NCI-H2107 treated with DMSO at 0.1 percent for 48 hours (cell line): ENCODE measurements at regions not wholly inside any gene's neighbourhood (a gene's known extent, or its start where the extent isn't known, plus 50 kb on each side); places are given as distances from the start of the nearest gene placed in this dataset.

Experiments
- DNase-seq: peaks from one replicate; lab custom pipeline; 2025; ENCODE audit not compliant: unreplicated experiment; lab: John Stamatoyannopoulos, UW

DNA sequence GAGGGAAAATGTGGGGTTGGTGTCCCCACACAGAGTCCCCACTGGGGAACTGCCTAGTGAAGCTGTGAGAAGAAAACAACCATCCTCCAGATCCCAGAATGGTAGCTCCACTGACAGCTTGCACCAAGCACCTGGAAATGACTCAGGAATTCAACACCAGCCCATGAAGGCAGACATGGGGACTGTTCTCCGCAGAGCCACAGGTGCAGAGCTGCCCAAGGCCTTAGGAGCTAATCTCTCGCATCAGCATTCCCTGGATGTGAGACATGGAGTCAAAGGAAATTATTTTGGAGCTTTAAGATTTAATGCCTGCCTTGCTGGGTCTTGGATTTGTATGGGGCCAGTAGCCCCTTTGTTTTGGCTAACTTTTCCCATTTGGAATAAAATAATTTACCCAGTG is 367.9 kb downstream of the FAM133A start:
- no peak for DNase-seq

DNA sequence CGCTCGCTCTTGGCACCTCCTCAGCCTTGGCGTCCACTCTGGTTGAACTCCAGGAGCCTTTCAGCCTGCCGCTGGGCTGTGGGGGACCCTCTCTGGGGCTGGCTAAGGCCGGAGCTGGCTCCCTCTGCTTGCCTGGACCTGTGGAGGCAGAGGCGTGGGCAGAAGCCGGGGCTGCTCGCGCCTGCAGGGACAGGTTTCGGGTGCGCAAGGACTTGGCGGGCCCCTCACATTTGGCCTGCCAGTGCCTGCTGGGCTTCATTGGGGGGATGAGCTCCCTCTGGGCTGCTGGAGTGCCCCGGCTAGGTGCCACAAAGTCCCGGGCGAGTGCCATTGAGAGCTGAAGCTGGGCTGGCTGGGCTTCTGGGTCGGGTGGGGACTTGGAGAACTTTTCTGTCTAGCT is 371.7 kb downstream of the FAM133A start:
- no peak for DNase-seq

DNA sequence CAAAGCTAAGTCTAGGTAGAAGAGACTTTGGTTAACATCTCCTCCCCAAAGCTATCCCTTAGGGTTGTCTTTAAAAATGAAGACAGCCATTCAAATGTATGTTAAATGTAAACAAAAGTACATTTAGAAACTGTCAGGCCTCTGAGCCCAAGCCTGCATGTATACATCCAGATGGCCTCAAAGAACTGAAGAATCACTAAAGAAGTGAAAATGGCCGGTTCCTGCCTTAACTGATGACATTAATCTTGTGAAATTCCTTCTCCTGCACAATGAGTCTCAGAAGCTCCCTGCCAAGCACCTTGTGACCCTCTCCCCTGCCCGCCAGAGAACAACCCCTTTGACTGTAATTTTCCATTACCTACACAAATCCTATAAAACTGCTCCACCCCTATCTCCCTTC is 377.9 kb downstream of the FAM133A start:
- no peak for DNase-seq

DNA sequence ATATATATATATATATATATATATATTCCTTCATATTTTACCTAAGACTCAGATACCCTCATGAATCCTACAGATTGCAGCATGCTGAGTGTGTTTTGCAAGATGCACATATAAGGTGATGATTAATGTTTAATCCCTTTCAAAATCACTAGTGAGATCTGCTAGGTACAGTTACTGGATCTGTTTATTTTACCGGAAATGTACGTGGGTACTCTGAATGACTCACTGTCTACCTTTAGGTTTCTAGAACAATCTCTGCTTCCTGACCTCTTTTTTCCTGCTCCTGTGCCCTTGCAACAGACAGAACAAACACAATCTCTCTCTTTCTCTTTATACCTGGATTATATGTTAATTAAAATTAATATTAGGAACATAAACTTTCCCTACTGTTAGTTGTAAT is 379.6 kb downstream of the FAM133A start:
- DNase-seq: no peak

DNA sequence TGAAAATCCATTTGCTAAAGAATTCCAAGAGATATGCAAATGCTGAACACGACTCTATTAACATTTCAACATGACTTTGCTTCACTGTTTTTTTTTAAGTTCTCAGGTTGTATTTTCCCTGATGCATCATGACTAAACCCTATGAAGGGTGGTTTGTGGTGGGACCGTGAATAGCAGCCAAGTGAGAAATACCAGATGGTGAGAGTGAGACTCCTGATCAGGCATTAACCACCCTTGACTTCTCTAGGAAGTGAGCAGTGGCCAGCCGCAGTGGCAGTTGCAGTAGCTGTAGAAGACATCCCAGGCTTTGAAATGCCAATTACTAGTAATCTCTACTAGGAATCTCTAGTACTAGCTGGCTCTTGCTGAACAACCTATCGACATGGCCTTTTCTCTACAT is 383.4 kb downstream of the FAM133A start:
- DNase-seq: no peak

DNA sequence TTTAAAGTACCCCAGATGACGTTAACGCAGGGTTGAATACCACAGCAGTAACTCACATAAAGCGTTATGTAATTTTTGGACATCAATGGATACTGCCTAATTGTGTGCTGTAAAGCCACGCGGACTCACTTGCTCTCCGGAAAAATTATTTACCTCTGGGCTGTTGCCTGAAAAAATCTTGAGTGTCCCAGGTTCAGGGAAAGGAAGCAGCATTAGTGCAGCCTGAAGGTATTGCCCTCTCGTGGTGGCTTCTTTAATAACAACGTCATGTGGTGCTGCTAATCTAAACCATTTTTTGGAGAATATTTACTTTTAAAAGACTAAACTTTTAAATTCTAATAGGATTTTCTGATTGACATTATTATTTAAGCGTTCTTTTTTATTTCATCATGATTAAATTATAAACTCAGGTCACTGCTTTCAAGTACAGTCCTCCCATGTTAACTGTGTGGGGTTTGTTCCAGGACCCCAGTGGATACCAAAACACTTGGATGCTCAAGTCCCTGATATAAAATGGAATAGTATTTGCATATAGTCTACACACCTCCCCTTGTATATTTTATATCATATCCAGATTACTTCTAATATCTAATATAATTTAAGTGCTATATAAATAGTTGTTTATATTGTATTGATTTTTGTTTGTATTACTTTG is 384.8 kb downstream of the FAM133A start:
- peak; percentile 2 for DNase-seq

DNA sequence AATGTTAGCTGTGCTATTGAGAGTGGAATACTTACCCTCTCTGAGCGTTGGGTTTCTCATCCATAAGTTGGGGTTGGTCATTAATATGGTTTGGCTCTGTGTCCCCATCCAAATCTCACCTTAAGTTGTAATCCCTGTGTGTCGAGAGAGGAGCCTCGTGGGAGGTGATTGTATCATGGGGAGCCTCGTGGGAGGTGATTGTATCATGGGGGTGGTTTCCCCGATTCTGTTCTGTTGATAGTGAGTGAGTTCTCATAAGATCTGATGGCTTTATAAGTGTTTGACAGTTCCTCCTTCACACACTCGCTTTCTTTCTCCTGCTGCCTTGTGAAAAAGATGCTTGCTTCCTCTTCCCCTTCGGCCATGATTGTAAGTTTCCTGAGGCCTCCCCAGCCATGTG is 391.1 kb downstream of the FAM133A start:
- no peak for DNase-seq

DNA sequence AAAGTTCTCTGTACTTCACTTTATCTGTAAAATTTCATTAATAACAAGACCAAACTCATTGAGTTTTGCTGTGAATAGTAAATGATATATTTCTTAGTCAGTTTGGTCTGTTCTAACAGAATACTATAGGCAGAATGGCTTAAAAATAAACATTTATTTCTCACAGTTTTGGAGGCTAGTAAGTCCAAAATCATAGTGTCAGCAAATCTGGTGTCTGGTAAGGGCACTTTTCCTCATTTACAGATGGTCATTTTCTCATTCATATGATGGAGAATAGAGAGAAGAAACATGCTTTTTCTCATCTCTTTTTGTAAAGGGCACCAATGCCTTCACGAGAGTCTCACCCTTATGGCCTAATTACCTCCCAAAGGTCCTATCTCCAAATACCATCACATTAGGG is 415.1 kb downstream of the FAM133A start:
- DNase-seq: no peak

DNA sequence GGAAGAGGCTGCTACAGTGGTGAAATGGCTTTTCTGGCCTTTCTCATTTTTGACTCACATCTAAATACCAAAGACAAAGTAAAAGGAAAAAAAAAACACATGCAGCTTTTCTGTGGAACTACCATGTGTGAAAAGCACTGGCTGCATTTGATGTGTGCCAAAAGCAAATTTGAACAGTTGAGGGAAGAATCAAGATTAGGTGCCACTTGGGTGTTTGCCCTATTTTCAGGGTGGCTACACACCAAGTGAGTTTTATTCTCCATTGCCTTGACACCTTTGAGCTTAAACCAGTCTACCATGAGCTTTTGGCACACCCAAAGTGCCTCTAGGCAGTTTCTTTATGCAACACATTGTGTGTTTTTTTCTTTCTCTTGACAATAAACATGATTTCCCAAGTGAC is 423.9 kb downstream of the FAM133A start:
- DNase-seq: no peak

DNA sequence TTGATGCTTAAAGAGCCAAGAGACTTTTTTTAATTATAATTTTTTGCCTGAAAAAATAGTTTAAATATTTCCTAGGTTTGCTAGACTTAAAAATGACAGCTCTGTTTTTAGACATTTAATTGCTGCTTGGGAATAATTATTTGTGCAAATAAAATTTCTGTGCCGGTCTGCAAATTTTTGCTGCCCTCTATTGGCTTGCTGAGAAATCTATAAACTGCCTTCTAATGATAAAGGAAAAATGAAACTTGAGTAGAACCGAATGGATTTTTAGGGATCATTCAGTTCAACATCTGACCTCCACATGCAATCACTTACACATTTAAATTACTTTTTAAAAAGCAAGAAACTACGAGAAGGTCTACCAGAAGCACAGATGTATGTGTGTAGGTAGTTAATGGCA is 434.0 kb downstream of the FAM133A start:
- DNase-seq: no peak

DNA sequence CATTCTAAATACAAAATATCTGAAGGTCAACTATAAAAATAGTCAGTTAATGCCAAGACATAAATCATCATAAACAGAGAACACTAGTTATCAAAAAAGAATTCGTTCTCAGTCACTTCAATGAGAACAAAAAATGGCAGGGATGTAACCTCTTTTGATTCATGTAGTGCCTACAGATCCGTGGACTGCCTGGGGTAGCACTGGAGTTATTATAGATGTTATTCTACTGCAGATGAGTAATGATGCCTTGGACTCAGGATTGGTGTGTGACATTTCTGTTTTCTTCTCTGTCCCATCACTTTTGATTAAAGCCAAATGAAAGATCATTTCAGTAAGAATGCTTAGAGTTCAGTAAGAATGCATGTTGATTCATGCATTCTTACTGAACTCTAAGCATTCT is 440.4 kb downstream of the FAM133A start:
- DNase-seq: no peak

DNA sequence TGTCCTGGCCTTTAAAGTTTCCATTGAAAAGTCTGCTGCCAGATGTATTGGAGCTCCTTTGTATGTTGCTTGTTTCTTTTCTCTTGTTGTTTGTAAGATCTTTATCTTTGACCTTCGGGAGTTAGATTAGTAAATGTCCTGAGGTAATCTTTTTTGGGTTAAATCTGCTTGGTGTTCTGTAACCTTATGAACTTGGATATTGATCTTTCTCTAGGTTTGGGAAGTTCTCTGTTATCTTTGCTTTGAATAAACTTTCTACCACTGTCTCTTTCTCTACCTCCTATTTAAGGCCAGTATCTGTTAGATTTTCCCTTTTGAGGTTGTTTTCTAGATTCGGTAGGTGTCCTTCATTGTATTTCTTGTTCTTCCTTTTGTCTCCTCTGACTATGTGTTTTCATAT is 447.8 kb downstream of the FAM133A start:
- no peak for DNase-seq

DNA sequence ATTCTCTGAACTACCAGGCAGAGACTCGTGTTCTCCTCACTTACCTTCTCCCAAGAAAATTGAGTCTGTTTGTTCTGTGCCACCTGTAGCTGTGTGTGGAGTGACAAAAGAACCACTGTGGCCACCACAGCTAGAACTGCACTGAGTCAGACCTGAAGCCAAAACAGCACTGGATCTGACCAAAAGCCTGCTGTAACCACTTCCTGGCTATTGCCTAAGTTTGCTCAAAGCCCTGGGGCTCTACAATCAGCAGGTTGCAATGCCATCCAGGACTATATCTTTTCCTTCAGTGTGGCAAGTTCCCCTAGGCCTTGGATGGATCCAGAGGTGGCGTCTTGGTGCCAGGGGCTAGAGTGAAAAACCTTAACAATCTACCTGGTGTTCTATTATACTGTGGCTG is 449.1 kb downstream of the FAM133A start:
- no peak for DNase-seq

DNA sequence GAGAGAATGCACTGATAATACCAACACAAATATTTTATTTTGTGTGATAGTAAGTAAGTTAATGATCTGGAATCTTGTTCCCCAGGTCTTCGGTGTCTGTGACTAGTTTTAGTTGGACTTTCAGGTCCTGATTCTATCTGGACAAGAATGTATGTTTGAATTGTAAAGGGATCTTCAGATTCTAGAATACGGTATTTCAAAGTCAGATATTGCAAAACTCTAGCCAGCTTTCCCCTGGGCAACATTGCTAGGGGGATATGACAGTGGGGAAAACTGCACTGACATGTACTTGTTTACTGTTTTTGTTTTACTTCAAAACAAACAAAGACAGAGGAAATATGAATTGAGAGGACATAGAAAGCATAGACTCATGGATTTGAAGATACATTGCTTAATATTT is 489.0 kb downstream of the FAM133A start:
- DNase-seq: no peak

DNA sequence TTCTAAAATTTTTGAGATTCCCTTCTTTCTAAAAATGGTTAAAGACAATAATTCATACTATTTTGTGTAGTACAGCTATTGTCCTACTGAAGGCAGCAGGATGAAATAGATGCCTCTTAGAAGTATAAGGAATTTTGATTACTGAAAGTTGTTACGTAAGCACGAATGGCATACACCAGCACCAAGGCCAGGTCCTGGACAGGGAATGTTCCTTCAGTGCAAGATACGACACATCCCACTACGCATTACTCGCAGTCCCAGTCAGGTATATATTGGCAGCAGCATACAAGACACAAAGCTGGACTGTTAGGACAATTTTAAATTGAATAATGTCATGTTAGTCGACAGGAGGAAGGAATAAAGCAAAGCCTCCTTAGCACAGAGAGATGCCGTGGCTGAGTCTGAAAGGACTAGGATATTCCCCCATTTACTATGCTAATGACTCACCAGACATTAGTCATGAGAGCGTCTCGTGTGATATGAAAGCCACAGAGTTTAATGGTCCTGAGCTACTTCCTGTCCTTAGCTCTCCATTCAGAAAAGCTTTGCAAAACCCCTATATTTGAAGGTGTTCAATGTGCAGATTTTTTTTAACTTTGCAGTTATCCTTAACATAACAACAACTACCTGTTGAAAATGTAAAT is 504.3 kb downstream of the FAM133A start:
- no peak for DNase-seq

DNA sequence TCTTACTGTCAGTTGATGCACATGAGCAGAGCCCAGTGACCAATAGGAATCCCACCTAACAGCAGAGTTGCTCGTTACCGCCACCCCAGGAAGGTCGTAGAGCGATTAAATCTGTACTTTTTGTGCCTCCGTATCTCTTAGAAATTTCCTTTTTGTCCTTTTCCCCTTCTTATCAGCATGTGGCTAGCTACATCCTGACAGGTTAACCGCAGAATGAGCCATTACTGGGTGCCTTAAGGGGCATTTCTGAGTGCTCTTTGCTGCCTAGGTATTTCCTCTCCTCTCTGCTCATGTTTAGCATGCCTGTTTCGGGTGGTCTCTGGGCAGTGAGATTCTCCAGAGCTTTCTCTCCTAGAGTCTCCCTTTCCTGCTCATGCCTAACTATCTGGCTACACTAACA is 530.5 kb downstream of the FAM133A start:
- DNase-seq: no peak

DNA sequence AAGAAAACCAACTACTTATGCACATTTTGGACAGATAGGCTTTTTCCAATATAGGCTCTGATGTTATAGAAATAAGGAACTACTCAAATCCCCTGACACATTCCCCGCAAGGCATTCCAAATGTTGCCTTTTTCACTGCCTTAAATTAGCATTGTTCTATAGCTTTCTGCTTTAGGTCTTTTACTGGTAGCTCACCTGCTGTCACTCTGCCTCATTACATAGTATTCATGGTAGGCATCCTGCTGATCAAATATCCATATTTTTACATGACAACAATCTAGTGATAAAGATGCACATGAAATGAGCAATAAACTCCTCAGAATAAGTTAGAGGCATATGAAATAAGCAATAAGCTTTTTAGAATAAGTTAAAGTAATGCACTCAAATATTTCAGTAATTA is 542.7 kb downstream of the FAM133A start:
- no peak for DNase-seq

DNA sequence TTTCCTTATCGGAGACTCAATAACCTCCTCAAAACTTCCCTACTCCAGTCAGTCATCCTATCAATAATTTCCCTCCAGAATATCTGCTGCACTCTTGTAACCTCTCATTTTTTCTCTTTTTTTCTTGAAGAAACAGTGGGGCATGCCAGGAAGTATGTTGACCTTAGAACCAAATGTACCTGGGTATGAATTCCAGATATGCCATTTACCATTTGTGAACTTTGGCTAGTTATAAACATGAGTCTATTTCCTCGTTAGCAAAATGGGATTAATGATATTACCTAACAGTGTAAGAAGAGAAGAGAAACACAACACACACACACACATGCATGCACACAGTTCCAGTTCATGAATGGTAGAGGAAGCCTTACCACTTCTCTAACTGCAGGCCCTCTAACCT is 578.2 kb downstream of the FAM133A start:
- no peak for DNase-seq

DNA sequence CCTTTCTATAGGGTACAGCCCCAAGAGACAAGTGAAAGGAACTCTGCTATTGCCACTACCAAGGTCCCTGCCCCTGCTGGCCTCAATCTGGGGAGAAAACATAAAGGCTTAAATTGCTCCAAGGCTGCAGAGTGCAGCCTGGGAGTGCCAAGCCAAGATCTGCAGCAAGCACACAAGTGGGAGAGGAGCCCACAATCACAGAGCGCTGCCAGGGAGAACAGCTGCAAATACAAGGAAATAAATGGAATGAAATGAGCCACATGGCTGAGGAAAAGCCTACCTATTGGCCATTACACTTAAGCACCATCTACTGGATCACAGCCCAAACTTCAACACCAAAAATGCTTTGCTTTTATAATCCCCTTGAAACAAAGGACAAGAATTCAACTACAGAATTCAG is 582.4 kb downstream of the FAM133A start:
- DNase-seq: no peak

DNA sequence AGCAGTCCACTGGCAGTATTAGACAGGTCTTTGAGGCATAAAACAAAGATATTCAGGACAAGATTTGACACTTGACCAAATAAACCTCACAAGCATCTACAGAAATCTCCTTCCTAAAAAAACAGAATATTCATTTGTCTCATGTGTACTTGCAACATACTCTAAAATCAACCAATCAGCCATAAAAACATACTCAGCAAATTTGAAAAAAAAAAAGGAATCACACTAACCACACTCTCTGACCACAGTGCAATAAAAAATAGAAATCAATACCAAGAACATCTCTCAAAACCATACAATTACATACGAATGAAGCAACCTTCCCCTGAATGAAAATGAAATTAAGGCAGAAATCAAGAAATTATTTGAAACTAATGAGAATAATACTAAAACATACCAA is 591.3 kb downstream of the FAM133A start:
- DNase-seq: no peak

DNA sequence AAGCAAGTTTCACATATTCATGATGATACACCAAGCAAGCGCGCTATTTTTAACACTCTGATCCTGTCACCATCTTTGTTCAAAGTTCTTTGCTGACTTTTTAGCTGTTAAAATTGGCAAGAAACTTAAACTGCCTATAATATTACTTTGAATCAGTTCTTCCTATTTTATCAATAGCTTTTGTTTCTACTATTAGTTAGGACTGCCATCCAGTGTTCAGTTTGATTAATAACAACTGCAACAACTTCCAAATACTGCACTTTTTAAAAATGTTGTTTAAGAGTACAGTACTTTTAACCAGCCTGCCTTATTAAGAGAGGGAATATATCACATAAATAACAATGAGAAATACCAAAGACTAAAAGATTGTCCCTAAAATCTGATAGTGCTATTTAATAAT is 614.3 kb downstream of the FAM133A start:
- DNase-seq: no peak

DNA sequence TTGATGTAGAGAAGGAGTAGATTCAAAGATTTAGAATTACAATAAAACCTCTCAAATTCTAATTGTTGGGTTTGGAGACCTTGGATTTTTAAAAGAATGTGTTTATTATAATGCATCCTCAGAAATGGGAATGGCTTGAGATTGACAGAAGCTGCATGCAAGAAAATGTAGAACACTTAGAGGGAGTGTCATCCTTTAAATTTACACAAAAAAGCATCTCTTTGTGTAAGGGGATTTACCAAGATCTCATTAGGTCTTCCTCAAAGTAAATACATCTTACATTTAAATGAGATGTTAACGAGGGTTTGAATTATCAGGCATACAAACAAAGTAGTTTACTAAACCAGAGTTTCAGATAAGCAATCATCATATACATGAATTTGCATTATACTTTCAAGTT is 615.0 kb downstream of the FAM133A start:
- no peak for DNase-seq

DNA sequence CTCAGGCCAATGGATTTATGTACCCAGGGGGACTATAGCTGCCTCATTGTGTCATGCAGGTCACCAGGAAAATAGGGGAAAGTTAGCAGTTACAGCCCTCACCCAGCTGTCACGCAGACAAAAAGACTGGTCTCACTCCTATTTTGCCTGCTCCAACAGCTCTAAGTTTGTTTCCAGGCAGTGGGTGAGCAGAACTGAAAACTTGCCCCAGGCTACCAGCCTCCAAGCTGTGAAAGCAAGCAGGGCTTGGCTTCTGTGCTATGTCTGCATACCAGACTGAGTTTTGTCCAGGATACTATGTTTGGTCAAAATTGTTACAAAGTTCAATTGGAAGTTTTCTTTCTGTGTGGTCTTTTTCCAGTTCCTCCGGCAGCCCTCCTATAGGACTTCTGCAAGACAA is 628.4 kb downstream of the FAM133A start:
- no peak for DNase-seq
